Fibroblast of skin of right quadriceps (primary cell): ENCODE measurements at regions not wholly inside any gene's neighbourhood (a gene's known extent, or its start where the extent isn't known, plus 50 kb on each side); places are given as distances from the start of the nearest gene placed in this dataset.
"Not testable (repeated sequence)": the region's sequence is repeated elsewhere in the genome, so short reads cannot be mapped to it uniquely, and the experiment has no call there.

Source experiments
- DNase-seq: peaks from one replicate; pipeline ENCODE4 v3.0.0-alpha.2; 2013

DNA sequence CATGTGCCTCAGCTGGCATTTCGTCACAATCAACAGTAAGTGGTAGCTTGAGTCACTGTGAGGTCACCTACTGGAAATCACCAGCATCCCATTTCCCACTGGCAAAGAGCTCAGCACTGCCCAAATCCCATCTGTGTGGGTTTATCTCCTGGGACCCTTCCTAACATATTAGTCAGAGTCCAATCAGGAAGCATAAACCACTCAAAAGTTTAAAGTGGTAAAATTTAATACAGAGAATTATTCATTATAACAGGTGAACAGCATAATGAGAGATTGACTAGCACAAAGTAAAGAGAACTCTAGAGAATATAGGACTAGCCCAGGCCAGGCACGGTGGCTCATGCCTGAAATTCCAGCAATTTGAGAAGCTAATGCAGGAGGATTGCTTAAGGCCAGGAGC, 107.1 kb upstream of the TP53BP2 start:
- peak; percentile 1 for DNase-seq

DNA sequence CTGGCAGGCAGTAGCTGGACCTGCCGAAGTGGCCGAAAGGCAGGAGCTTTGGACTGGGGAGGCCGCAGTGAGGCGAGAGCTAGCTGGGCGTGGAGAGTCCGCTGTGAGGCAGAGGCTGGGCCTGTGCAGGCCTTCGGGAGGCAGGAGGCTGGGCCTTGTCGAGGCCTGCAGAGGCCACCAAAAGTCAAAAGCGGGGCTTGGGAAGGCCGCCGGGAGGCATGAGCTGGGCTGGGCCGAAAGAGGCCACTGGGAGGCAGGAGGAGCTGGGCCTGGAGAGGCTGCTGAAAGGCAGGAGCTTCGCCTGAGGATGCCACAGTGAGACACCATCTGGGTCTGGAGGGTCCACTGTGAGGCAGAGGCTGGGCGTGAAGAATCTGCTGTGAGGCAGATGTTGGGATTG, 105.8 kb upstream of the TP53BP2 start:
- DNase-seq: not testable (repeated sequence)

DNA sequence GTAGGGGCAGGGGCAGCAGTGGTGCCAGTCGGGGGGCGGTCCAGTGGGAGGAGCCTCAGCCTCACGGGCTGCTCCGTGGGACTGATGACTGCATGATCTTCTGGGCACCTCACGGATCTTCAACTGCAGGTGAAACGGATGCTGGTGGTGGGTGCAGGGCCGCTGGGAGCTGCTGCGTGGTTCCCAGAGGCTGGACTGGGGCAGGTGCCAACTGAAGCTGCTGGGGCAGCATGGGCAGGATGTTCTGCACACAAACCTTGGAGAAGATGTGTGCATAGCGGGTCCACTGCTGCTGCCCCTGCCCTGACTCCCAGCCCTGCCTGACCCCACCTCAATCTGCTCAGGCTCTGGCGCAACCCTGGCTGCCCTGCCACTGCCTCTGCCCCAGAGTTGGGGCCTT, 104.2 kb upstream of the TP53BP2 start:
- not testable (repeated sequence) for DNase-seq

DNA sequence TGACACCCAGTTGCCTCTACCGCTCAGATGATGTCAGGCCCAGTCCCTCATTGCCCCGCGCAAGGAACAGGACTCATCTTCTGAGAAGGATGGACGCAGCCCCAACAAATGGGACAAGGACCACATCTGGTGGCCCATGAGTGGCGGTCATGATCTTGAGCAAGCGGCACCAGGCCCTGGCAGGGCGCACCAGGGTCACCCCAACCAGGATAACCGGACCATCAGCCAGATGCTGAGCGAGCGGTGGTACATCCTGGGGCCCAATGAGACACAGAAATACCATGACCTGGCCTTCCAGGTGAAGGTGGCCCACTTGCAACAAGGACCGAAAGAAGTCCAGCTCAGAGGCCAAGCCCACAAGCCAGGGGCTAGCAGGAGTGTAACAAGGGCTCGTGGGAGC, 102.3 kb upstream of the TP53BP2 start:
- DNase-seq: not testable (repeated sequence)

DNA sequence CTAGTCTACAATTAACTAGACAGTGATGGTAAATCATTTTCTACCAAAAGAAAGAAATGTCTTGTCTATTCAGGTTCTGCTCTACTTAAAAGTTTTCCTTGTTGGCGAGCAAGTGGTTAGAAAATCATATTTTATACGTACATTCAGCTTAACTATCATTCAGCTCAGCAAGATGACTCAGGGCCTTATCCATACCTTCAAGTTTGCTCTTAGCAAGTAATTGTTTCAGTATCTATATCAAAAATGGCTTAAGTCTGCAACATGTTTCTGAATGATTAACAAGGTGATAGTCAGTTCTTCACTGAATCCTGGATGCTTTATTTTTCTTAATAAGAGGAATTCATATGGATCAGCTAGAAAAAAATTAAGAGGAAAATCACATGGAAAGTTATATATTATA, 90.8 kb upstream of the TP53BP2 start:
- not testable (repeated sequence) for DNase-seq

DNA sequence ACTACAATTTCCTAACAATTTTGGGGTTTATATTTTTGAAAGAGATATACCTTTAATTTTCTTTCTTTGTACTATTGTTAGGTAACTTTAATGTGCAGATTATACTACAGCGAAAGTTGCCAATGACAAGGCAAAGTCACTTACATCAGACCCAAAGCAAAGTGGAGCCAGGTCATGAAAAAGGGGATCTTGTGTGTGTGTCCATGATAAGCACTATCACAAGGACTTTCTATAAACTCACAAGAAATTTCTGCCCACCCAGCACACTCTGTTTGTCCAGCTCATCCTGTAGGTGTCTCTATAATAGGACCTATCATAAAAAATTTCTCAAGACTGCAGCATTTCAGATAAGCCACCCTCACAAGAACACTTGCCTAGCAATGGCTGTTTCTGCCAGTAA, 85.7 kb upstream of the TP53BP2 start:
- not testable (repeated sequence) for DNase-seq

DNA sequence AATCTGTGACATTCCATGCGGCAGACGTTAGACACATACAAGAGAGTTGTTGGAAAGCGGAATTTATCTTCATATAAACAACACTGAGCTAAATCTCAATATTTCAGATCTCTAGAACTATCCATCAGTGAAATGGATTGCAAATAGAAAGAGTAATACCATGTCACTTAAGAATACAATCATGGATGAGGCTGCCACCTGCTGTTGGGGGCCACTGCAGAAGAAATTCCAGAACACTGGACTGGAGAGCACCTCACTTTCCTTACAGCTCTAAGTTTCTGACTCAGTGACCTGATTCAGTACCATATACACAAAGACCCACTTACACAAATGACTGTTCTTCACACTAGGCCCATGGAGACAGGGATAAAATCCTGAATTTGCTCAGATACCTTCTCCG, 75.1 kb upstream of the TP53BP2 start:
- DNase-seq: not testable (repeated sequence)

DNA sequence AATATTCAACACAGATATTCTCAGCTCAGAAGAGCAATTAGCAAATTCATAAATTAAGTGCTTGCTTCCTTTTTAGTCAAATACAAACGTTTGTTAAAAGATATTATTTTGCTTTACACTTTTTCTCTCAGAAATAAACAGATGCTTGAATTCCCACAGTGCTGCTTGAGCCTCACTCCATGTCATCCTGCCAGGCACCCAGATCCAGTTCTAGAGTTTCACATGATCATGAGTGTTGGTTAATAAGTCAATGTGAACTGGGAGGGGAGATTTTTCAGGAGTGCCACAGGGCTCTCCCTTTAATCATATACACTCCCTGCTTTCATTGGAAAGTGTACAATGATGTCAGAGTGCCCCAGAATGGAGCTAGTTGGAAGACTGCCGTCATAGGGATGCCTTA, 69.7 kb upstream of the TP53BP2 start:
- not testable (repeated sequence) for DNase-seq

DNA sequence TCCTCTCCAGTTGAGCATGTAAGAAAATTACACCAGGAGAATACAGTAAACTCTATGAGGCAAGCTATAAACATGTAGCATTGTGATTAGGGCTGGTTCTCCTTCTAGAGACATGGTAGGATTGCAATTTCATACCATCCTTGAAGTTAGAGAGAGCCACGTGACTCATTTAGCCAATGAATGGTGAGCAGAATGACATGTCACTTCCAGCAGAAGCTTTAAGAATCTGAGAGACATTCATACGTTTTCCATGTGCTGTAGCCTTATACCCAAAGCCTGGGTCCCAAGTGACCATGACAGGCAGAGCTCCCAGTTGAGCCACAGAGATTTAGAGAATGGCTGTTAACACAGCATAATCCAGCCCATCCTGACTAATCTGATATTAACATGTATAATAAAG, 68.0 kb upstream of the TP53BP2 start:
- DNase-seq: not testable (repeated sequence)

DNA sequence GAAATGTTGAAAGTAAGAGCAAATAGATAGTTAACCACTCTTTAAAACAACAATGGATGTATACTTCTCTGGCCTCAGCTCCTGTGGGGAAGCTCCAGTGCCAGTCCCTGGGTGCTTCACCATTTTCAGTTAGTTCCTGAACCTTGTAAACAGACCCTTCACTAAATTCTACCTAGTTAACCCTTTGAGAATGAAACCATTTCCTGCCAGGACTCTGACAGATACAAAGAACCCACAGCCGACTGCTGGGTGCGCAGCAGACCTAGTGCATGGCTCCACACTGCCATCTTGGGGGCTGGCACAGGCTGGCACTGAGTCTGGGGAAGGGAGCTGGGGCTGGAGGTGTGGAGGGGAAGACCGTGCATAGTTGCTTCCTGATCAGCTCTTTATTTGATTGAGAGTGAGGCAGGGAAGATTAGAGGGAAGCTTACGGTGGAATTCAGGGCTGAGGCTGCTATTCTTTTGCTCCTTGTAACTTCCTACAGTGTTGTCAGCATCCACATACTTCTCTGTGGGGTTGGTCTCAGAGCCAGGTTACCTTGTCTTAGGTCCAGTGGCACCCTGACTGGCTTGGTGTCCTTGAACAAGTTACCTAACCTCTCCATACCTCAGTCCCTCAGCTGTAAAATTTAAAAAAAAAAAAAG, 62.3 kb upstream of the TP53BP2 start:
- DNase-seq: not testable (repeated sequence)

DNA sequence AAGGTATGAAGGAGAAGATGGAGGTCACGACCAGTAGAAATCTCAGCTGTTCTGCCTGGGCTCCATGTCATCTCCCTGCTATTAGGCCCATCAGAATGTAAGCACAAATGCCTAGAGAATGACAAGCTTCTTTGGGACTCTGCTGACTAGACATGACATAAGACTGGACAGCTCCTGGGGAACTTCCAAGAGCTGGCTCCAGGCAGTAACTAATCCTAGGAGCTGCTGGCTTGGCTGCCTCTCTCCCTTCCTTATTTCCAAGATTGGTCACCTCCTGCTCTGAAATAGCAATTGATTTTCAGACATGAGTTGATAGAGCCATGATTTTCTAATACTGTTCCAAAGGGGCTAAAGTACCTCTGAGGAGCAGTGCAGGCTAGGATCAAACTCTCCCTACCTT, 57.5 kb upstream of the TP53BP2 start:
- not testable (repeated sequence) for DNase-seq

DNA sequence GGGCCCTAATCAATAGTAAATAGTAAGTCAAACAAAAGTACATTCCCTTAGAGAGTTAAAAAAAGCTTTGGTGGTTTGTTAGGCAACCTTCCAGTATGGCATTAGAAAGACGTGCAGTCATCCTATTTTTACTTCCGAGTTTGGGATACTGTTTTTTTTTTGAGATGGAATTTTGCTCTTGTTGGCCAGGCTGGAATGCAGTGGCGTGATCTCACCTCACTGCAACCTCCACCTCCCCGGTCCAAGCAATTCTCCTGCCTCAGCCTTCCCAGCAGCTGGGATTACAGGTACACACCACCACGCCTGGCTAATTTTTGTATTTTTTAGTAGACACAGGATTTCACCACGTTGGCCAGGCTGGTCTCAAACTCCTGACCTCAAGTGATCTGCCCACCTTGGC, 54.0 kb upstream of the TP53BP2 start:
- not testable (repeated sequence) for DNase-seq

DNA sequence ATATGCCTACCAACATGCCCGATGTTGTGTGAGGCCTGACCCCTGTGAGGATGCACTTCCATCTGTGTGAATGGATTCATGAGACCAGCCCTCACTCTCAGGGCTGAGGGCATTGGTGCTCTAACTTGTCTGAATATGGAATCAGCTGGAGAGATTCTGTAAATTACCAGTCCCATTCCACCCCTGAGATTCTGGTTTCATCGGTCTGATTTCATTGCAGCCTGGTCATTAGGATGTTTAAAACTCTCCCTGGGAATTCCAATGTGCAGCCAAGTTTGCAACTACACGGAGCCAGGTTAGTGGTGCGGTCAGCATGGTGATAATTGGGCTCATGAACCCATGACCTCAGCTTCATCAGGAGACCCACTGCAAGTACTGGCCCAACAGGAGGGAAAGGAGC, 51.4 kb upstream of the TP53BP2 start:
- DNase-seq: not testable (repeated sequence)

DNA sequence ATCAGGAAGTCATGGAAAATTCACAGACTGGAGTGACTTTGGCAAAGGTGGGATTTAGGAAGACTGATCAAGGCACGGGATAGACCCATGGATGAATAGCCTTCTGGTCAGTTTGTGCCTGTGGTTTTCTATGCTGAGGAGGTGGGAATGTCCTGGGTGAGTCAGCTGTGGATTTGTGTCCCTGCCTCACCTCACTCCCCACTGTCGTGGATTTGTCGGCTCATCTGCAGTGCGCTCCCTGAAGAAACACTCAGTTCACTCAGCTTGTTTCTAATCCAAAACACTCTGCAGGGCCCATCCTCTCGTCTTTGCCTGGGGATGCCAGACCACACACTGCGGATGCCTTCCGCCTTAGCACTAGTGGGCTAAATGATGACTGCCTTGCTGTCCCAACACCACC, 50.2 kb upstream of the TP53BP2 start:
- not testable (repeated sequence) for DNase-seq
